Spleen (tissue), 7 donors: ENCODE measurements at regions not wholly inside any gene's neighbourhood (a gene's known extent, or its start where the extent isn't known, plus 50 kb on each side); places are given as distances from the start of the nearest gene placed in this dataset.
"Not testable (repeated sequence)": the region's sequence is repeated elsewhere in the genome, so short reads cannot be mapped to it uniquely, and the experiment has no call there.

Experiments
- POLR2A ChIP-seq, 3 donors: fragments of 450-650 bp; IDR thresholded peaks; one replicate each; pipeline ENCODE4 v1.5.1; 2017; ENCODE audit warnings: antibody characterized with exemption in 3 of 3, mild to moderate bottlenecking in 1 of 3
- TF ChIP-seq, protein P1 (sequence below), 11 experiments: fragments of 200-600 bp in 7 of 11; fragments of 450-650 bp in 4 of 11; sonication (generic) in 4 of 11; IDR thresholded peaks in 8 of 11; conservative IDR thresholded peaks in 3 of 11; 1 replicate in 7 of 11; 2 replicates in 4 of 11; pipeline versions ENCODE4 v1.4.0 to v1.8.0; 2016 to 2021; ENCODE audit warnings: antibody characterized with exemption in 11 of 11, inconsistent platforms in 4 of 11, mild to moderate bottlenecking in 1 of 11
- donor health status: DM: no; HTN: no; CAD: no; lungs with moderate emphysema.
- donor health status: DM: no; HTN: no; CAD: no.
- donor health status: DM: no; HTN: no; CAD: no.

DNA sequence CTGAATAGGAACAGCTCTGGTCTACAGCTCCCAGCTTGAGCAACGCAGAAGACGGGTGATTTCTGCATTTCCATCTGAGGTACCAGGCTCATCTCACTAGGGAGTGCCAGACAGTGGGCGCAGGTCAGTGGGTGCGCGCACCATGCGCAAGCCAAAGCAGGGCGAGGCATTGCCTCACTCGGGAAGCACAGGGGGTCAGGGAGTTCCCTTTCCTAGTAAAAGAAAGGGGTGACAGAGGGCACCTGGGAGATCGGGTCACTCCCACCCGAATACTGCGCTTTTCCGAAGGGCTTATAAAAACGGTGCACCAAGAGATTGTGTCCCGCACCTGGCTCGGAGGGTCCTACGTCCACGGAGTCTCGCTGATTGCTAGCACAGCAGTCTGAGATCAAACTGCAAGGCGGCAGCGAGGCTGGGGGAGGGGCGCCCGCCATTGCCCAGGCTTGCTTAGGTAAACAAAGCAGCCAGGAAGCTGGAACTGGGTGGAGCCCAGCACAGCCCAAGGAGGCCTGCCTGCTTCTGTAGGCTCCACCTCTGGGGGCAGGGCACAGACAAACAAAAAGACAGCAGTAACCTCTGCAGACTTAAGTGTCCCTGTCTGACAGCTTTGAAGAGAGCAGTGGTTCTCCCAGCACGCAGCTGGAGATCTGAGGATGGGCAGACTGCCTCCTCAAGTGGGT lies 599.2 kb downstream of the REEP3 start:
- TF ChIP-seq, protein P1, sequence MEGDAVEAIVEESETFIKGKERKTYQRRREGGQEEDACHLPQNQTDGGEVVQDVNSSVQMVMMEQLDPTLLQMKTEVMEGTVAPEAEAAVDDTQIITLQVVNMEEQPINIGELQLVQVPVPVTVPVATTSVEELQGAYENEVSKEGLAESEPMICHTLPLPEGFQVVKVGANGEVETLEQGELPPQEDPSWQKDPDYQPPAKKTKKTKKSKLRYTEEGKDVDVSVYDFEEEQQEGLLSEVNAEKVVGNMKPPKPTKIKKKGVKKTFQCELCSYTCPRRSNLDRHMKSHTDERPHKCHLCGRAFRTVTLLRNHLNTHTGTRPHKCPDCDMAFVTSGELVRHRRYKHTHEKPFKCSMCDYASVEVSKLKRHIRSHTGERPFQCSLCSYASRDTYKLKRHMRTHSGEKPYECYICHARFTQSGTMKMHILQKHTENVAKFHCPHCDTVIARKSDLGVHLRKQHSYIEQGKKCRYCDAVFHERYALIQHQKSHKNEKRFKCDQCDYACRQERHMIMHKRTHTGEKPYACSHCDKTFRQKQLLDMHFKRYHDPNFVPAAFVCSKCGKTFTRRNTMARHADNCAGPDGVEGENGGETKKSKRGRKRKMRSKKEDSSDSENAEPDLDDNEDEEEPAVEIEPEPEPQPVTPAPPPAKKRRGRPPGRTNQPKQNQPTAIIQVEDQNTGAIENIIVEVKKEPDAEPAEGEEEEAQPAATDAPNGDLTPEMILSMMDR (IDR thresholded peaks at IDR 0.05 in 8 of 11, conservative IDR thresholded peaks at IDR 0.05 in 3 of 11) = not testable (repeated sequence)
- TF ChIP-seq POLR2A (IDR thresholded peaks at IDR 0.05) = not testable (repeated sequence)
